HG03575 (cell line): ENCODE measurements at regions not wholly inside any gene's neighbourhood (a gene's known extent, or its start where the extent isn't known, plus 50 kb on each side); places are given as distances from the start of the nearest gene placed in this dataset.
"Not testable (repeated sequence)": the region's sequence is repeated elsewhere in the genome, so short reads cannot be mapped to it uniquely, and the experiment has no call there.

Experiments used
- ATAC-seq: cut with Tn5 transposase; IDR thresholded peaks from one replicate; pipeline ENCODE4 v1.9.1; 2021; ENCODE audit not compliant: unreplicated experiment, insufficient number of reproducible peaks, low FRiP score; ENCODE audit errors: extremely low read depth

DNA sequence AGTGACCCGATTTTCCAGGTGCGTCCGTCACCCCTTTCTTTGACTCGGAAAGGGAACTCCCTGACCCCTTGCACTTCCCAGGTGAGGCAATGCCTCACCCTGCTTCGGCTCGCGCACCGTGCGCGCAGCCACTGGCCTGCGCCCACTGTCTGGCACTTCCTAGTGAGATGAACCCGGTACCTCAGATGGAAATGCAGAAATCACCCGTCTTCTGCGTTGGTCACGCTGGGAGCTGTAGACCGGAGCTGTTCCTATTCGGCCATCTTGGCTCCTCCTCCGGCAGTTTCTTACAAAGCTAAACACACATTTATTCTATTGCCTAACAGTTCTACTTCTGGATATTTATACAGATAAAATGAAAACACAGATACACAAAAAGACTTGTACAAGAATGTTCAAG lies 527.6 kb upstream of the LRRN3 start:
- ATAC-seq, result not testable (repeated sequence)

DNA sequence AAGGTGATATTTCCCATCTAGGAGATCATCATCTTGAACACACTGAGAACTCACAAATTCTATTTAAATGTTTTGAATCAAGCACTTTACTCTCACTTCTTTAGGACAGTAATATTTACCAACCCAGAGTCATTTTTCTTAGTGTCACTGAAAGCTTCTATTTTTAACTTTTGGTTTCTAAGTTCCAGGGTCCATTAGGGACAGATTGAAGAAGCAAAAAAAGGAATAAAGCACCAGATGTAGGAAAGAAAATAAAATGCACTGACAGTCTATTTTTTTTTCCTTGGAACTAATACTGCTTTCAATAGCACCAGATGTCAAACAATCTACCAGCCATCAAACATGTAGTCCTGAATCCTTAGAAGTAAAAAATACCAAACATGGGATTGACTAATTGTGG lies 526.7 kb upstream of the LRRN3 start:
- ATAC-seq, result no peak

- no peak for ATAC-seq
Measured at GRCh38 chr7:110568388-110568787, 522.5 kb upstream of the LRRN3 start.

- no peak for ATAC-seq
Measured at GRCh38 chr7:110568932-110569331, 522.0 kb upstream of the LRRN3 start.

DNA sequence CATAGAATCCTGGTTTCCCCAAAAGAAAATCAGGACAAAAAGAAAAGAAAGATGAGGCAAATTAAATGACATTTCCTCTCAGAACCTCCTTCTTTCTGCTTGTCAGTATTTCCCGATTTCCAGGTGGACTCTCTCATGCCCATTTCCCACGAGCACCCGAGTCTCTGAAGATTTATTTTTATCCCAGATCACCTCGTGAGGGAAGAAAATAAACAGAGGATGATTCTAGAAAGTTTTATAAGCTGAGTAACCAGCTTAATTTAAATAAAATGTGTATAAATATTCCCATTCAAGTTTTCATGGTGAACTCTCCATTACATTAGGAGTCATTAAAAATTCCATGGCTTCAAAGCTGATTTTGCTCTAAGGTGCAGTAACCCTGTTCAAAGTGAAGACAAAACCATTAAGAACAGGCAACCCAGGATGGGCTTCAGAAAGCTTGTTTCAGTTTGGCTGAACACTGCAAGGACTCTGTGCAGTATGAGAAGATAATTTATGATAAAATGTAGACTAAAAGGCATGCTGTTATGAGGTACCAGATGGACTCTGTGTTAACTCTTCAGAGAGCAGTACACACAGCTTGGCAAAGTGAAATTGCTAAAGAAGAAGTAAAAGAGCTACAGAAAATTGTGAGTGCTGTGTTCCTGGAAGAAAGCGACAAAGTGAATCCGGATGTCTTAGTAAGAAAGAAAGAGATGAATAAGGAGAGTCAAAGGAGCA lies 521.3 kb upstream of the LRRN3 start:
- ATAC-seq, result no peak

- ATAC-seq, result no peak
Measured at GRCh38 chr7:110573862-110574528, 516.9 kb upstream of the LRRN3 start.

DNA sequence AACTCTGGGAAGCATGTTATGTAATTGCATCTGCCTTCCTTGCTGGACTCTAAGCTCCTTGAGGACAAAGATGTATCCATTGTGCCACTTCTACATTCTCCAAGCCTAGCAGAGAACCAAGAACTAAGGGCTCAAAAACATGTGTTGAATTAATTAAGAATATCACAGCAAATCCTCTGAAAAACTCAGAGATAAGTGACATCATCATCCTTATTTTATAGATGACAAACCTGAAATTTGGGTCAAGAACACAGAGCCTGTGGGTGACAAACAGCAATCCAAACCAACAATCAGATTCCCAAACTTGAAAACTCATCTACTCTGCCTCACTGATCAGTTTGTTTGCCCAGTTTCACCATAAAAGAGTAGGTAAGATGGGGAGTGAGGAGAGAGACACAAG lies 503.6 kb upstream of the LRRN3 start:
- no peak for ATAC-seq

DNA sequence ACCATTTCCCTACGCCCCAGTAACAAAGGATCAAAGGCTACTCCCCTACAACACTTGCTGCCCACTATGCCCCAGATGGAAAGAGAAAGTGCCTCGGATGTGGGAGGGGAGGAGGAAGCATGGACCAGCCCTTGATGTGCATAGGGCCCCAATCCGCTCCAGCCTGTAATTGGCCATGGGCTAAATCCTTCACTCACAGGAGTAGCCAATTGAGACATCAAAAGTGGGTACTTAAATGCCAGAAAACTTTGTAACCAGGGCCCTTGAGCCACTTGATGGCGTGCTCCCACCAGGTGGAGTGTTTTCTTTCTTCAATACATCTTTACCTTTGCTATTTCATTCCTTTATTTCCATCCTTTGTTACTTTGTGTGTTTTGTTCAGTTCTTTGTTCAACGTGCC lies 500.5 kb upstream of the LRRN3 start:
- no peak for ATAC-seq

GRCh38 chr7:110591341-110591740 lies 499.6 kb upstream of the LRRN3 start:
- ATAC-seq, result no peak

GRCh38 chr7:110592557-110592956 lies 498.4 kb upstream of the LRRN3 start:
- ATAC-seq, result no peak

GRCh38 chr7:110593355-110593754 lies 497.6 kb upstream of the LRRN3 start:
- no peak for ATAC-seq

DNA sequence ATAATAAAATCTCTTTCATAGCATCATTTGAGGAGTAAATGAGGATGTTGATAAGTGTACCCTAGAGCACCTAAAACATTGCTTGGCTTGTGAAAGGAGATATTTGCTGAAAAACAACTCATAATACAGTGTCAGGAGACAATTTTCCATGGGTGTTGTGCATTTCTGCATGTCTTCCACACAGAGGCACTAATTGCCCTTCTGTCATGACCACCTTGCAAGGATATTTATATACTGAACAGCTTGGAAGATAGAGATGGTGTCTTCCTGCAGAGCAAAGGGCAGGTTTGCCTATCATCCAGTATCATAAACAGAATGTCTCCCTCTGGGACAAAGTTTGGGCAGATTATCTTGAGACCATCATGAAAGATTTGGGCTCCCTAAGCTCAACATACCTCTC lies 495.2 kb upstream of the LRRN3 start:
- no peak for ATAC-seq

DNA sequence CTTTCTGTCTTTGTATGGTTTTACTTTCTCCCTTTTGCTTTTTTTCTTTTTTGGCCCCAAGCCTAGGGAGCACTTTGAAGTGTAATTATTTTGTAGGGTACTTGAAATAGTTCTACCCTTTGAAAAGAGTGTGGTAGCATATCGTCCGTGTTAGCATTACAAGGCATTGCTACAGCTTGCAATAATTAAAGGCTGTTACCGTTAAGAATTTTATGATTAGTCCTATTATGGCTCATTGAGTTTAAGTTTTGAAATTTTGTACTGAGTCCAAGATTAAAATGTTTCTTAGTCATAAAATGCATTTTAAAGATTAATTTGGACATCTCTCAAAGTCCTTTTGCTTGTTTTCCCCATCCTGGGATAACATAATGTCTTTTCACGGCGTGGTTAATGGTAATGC lies 490.0 kb upstream of the LRRN3 start:
- no peak for ATAC-seq

DNA sequence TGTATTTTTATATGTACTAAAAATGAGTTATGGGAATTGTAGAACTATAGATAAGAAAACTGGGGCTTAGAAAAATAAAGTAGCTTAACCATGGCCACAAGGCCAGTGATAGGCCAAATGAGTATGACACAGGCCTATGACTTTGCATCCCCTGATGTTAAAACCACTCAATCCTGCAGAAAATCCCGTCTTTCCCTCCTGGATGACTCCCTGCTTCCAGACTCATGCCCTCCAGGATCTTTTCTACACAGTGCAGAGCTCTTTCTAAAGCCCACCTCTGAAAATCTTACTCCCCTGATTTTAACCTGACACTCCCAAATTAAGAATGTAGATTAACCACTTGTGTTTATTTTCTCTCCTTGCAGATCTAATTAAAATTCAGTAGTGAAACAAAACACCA lies 489.2 kb upstream of the LRRN3 start:
- no peak for ATAC-seq

GRCh38 chr7:110604206-110604605 lies 486.7 kb upstream of the LRRN3 start:
- ATAC-seq, result no peak

GRCh38 chr7:110604885-110605284 lies 486.0 kb upstream of the LRRN3 start:
- no peak for ATAC-seq

DNA sequence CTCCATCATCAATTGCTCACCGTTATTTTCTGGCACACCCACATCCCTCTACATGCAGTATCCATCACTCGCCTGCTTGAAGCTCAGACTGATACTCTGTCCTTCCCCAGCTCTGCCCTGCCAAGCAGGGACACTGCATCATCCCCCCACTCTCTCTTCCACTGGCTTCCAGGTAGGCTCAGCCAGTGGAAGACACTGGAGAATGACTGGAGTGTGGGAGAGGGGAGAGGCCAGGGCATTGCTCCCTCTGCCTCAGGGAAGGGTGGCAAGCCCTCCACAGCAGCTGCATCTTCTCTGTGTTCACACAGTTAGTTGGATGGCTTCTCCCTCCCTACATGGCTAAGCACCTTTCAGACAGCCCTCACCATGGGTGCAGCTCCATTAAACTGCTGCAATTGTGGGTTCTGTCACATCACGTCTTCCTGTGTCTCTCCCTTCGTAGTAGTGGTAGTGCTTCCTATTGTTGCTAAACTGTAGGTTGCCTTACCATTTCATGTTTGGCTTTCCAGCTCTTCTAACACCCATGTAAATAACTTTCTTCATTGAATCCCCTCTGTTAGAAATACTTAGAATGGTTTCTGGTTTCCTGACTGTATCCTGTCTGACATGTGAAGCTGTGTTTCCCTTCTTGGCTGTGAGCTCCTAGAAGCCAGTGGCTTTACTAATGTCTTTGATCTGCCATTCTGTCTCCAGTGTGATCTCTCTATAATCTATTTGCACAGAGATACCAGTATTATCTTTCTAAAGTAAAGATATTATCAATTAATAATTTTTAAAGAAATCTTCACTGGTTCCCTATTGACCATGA lies 483.7 kb upstream of the LRRN3 start:
- ATAC-seq, result no peak

GRCh38 chr7:110609336-110609735 lies 481.6 kb upstream of the LRRN3 start:
- ATAC-seq, result no peak

DNA sequence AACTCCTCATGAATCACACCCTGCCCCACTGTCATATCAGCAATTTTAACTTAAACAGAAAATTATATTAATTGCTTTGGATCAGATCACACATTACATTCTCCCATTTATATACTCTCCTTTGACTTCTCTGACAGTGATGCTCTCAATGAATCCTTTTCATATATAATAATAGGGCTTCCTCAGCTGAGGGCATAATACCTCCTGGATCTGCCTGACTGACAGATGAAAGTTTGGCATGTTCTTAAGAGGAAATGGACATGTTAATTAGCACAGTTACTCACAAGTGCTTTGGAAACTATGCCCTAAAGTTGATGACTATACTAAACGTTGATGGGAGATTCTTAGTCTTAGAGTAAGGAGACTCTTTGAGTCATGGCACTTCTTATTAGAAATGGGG lies 478.2 kb upstream of the LRRN3 start:
- no peak for ATAC-seq
